HCT116 (cell line): ENCODE measurements at regions not wholly inside any gene's neighbourhood (a gene's known extent, or its start where the extent isn't known, plus 50 kb on each side); places are given as distances from the start of the nearest gene placed in this dataset.

Experiments used
- ATAC-seq: fragments of 200-7000 bp; cut with Tn5 transposase; 2 replicates; pipeline ENCODE4 v1.9.1; 2020; ENCODE audit warnings: mild to moderate bottlenecking, moderate library complexity
- BruUV-seq: library from RNA; stranded (reverse); fragments of 400-500 nt; replicated peaks from 2 replicates; lab custom pipeline; 2021; lab: Mats Ljungman, UMichigan
- CTCF ChIA-PET: fragments of 300-600 bp; sonication (Branson Sonifier 250); formaldehyde crosslinking; loops from one replicate; lab custom pipeline; 2021; ENCODE audit warnings: antibody characterized with exemption; lab: Charles Lee
- POLR2A ChIA-PET: fragments of 300-600, 350-600 bp; sonication (Branson Sonifier 250); formaldehyde crosslinking; loops from one replicate; lab custom pipeline; 2021; ENCODE audit warnings: antibody characterized with exemption; lab: Charles Lee
- RAD21 ChIA-PET, 2 experiments: fragments of 300-600 bp; sonication (Branson Sonifier 250); formaldehyde crosslinking; loops; one replicate each; lab custom pipeline; 2023; ENCODE audit warnings: low total read pairs in 2 of 2; ENCODE audit not compliant: uncharacterized antibody in 2 of 2, unreplicated experiment in 2 of 2, low non-redundant PET in 1 of 2; lab: Charles Lee
- DNase-seq: peaks from one replicate; pipeline ENCODE4 v3.0.0-alpha.2; 2010; ENCODE audit warnings: low read depth, low spot score
- H2AFZ ChIP-seq: fragments of 200-600 bp; shearing (Covaris generic), sonication (generic); 2 replicates; pipeline ENCODE4 v1.6.1; 2017; ENCODE audit warnings: low read depth, mixed run types, mixed read lengths, antibody characterized with exemption, low read length; ENCODE audit not compliant: poor library complexity, severe bottlenecking
- H3K27ac ChIP-seq: 2 replicates; pipeline ENCODE4 v1.5.1; 2012; ENCODE audit warnings: low read depth, low read length
- H3K27me3 ChIP-seq: fragments of 200-600 bp; sonication (generic); 2 replicates; pipeline ENCODE4 v1.6.1; 2016; ENCODE audit warnings: mixed run types, low read length, mixed read lengths; ENCODE audit not compliant: insufficient read depth
- H3K36me3 ChIP-seq, 2 experiments: fragments of 200-500 bp in 1 of 2; fragments of 200-600 bp in 1 of 2; sonication (Bioruptor generic) in 1 of 2; sonication (generic) in 1 of 2; 2 replicates each; pipeline versions ENCODE4 v1.5.1 to v1.6.1; 2014 to 2016; ENCODE audit warnings: low read length in 2 of 2, inconsistent platforms in 1 of 2, mixed read lengths in 1 of 2, mixed run types in 1 of 2; ENCODE audit not compliant: insufficient read depth in 2 of 2, control insufficient read depth in 1 of 2
- H3K4me1 ChIP-seq, 2 experiments: fragments of 200-600 bp in 1 of 2; sonication (generic) in 1 of 2; 2 replicates each; pipeline versions ENCODE4 v1.5.1 to v1.6.1; 2012 to 2017; ENCODE audit warnings: low read length in 2 of 2, inconsistent platforms in 1 of 2, mild to moderate bottlenecking in 1 of 2, mixed read lengths in 1 of 2, mixed run types in 1 of 2, moderate library complexity in 1 of 2; ENCODE audit not compliant: insufficient read depth in 2 of 2, control insufficient read depth in 1 of 2
- H3K4me2 ChIP-seq: fragments of 200-600 bp; sonication (generic); 2 replicates; pipeline ENCODE4 v1.6.1; 2017; ENCODE audit warnings: mixed run types, low read length, mixed read lengths
- H3K4me3 ChIP-seq, 2 experiments: fragments of 200-600 bp in 1 of 2; sonication (generic) in 1 of 2; replicated peaks in 1 of 2; 2 replicates each; pipeline ENCODE4 v1.5.1; 2011 to 2016; ENCODE audit warnings: low read length in 2 of 2, control low read depth in 1 of 2, low read depth in 1 of 2, mild to moderate bottlenecking in 1 of 2, mixed read lengths in 1 of 2, mixed run types in 1 of 2
- H3K79me2 ChIP-seq: fragments of 200-600 bp; sonication (generic); 2 replicates; pipeline ENCODE4 v1.6.1; 2017; ENCODE audit warnings: mild to moderate bottlenecking, mixed run types, low read length, moderate library complexity, mixed read lengths; ENCODE audit not compliant: insufficient read depth
- H3K9ac ChIP-seq: fragments of 200-600 bp; sonication (generic); 2 replicates; pipeline ENCODE4 v1.6.1; 2016; ENCODE audit warnings: low read length, mixed read lengths
- H3K9me2 ChIP-seq: fragments of 200-600 bp; sonication (generic), shearing (Covaris generic); 2 replicates; pipeline ENCODE4 v1.6.1; 2017; ENCODE audit warnings: mixed run types, mild to moderate bottlenecking, moderate library complexity; ENCODE audit not compliant: insufficient read depth
- H3K9me3 ChIP-seq, 2 experiments: fragments of 200-500 bp in 1 of 2; fragments of 200-600 bp in 1 of 2; sonication (Bioruptor generic) in 1 of 2; sonication (generic) in 1 of 2; 2 replicates each; pipeline ENCODE4 v1.6.1; 2014 to 2017; ENCODE audit warnings: low read length in 2 of 2, mixed read lengths in 2 of 2, inconsistent platforms in 1 of 2, low read depth in 1 of 2, mild to moderate bottlenecking in 1 of 2, mixed run types in 1 of 2, moderate library complexity in 1 of 2; ENCODE audit not compliant: control insufficient read depth in 1 of 2, insufficient read depth in 1 of 2
- H4K20me1 ChIP-seq: fragments of 200-600 bp; sonication (generic), shearing (Covaris generic); 2 replicates; pipeline ENCODE4 v1.6.1; 2017; ENCODE audit warnings: mixed run types, mild to moderate bottlenecking, moderate library complexity; ENCODE audit not compliant: insufficient read depth
- CBX3 ChIP-seq: IDR thresholded peaks from 2 replicates; pipeline ENCODE4 v1.6.1; 2012; ENCODE audit warnings: low read depth
- CEBPB ChIP-seq: IDR thresholded peaks from 2 replicates; pipeline ENCODE4 v1.6.1; 2012; ENCODE audit warnings: low read depth
- ELF1 ChIP-seq: IDR thresholded peaks from 2 replicates; pipeline ENCODE4 v1.6.1; 2012; ENCODE audit warnings: low read depth, borderline replicate concordance
- EZH2 ChIP-seq: fragments of 200-600 bp; sonication (generic); IDR thresholded peaks from 2 replicates; pipeline ENCODE4 v1.6.1; 2017; ENCODE audit warnings: antibody characterized with exemption, mixed run types
- FOSL1 ChIP-seq: IDR thresholded peaks from 2 replicates; pipeline ENCODE4 v1.6.1; 2012; ENCODE audit warnings: low read depth
- MAX ChIP-seq: IDR thresholded peaks from 2 replicates; pipeline ENCODE4 v1.6.1; 2012
- POLR2A ChIP-seq: IDR thresholded peaks from 2 replicates; pipeline ENCODE4 v1.7.0; 2011; ENCODE audit warnings: borderline replicate concordance; ENCODE audit not compliant: insufficient read depth, insufficient read length; ENCODE audit errors: extremely low read depth
- RAD21 ChIP-seq: IDR thresholded peaks from 2 replicates; pipeline ENCODE4 v1.6.1; 2012; ENCODE audit warnings: low read depth, mild to moderate bottlenecking
- REST ChIP-seq: IDR thresholded peaks from 2 replicates; pipeline ENCODE4 v1.6.1; 2012; ENCODE audit warnings: low read depth
- TCF7L2 ChIP-seq: IDR thresholded peaks from 2 replicates; pipeline ENCODE4 v1.7.0; 2011; ENCODE audit warnings: borderline replicate concordance, inconsistent platforms; ENCODE audit not compliant: insufficient read depth, insufficient read length; ENCODE audit errors: extremely low read depth
- YY1 ChIP-seq: IDR thresholded peaks from 2 replicates; pipeline ENCODE4 v1.6.1; 2011; ENCODE audit warnings: low read length, low read depth, moderate library complexity, mild to moderate bottlenecking; ENCODE audit not compliant: insufficient replicate concordance; ENCODE audit errors: extremely low read depth
- ZFX ChIP-seq: fragments of 450-650 bp; IDR thresholded peaks from 2 replicates; pipeline ENCODE4 v1.6.1; 2017
- ZNF274 ChIP-seq: fragments of 200-500 bp; sonication (Bioruptor generic); IDR thresholded peaks from 2 replicates; pipeline ENCODE4 v1.6.1; 2014; ENCODE audit warnings: mild to moderate bottlenecking, low read depth, low read length, inconsistent platforms
- intact Hi-C: fragments of 100-400 bp; cut with micrococcal nuclease; formaldehyde crosslinking; loops from 2 replicates; pipeline ENCODE4 v1.10.0; 2022

GRCh38 chr2:128778843-128779242 is 460.2 kb upstream of the HS6ST1 start:
- Histone ChIP-seq H2AFZ (no peak overlapping the region), H3K79me2 (no peaks in the 10 kb centered on the region), H3K36me3 (no peaks in the 10 kb centered on the region), H3K4me3 (no peak overlapping the region), H3K9ac (no peak overlapping the region), H3K27me3 (peaks cover 44% of the 10 kb centered on the region), H3K4me2 (no peak overlapping the region), H4K20me1 (no peaks in the 10 kb centered on the region), H3K4me1 (no peaks in the 10 kb centered on the region), H3K27ac (no peak overlapping the region), H3K9me2 (no peaks in the 10 kb centered on the region), H3K9me3 (no peaks in the 10 kb centered on the region)
- BruUV-seq: no TSS peak
- ATAC-seq: no peak
- CTCF ChIA-PET: no interaction called here
- no peak for TF ChIP-seq ELF1
- TF ChIP-seq CBX3: no peak
- TF ChIP-seq ZNF274: no peak
- no peak for TF ChIP-seq EZH2
- no peak for TF ChIP-seq FOSL1
- TF ChIP-seq REST: no peak
- no peak for TF ChIP-seq RAD21
- no peak for TF ChIP-seq MAX
- no peak for TF ChIP-seq ZFX
- no peak for TF ChIP-seq YY1
- TF ChIP-seq TCF7L2: no peak
- TF ChIP-seq CEBPB: no peak
- no peak for TF ChIP-seq POLR2A
- RAD21 ChIA-PET: no interaction called here
- intact Hi-C loops: no loop called here
- DNase-seq: no peak
- POLR2A ChIA-PET: no interaction called here
